ENCODE measurements at regions not wholly inside any gene's neighbourhood (a gene's known extent, or its start where the extent isn't known, plus 50 kb on each side); places are given as distances from the start of the nearest gene placed in this dataset.
A peak's percentile ranks its signal among the peaks of the same experiment; 100 is the strongest.
"Not testable (repeated sequence)": the region's sequence is repeated elsewhere in the genome, so short reads cannot be mapped to it uniquely, and the experiment has no call there.

- no peaks in the 10 kb centered on the region for H3K36me3 ChIP-seq (ENCODE audit: control insufficient read depth, insufficient read depth, low read length)
- no peak overlapping the region for H3K4me3 ChIP-seq (ENCODE audit: low read depth, low read length)
- no peaks in the 10 kb centered on the region for H3K27me3 ChIP-seq (ENCODE audit: control insufficient read depth, insufficient read depth, low read length)
- DNase-seq (ENCODE audit: low read depth) = no peak
- TF ChIP-seq CTCF (IDR thresholded peaks at IDR 0.05; ENCODE audit: insufficient read depth, low read length, poor library complexity, severe bottlenecking) = no peak
Measured at GRCh38 chr4:29079260-29079659, 1640.9 kb upstream of the PCDH7 start.

- no peaks in the 10 kb centered on the region for H3K27me3 ChIP-seq (ENCODE audit: control insufficient read depth, insufficient read depth, low read length)
- no peak for TF ChIP-seq CTCF (IDR thresholded peaks at IDR 0.05; ENCODE audit: insufficient read depth, low read length, poor library complexity, severe bottlenecking)
- H3K4me3 ChIP-seq (ENCODE audit: low read depth, low read length) = no peak overlapping the region
- no peak for DNase-seq (ENCODE audit: low read depth)
- no peaks in the 10 kb centered on the region for H3K36me3 ChIP-seq (ENCODE audit: control insufficient read depth, insufficient read depth, low read length)
Measured at GRCh38 chr4:29081234-29081955, 1638.8 kb upstream of the PCDH7 start.

- no peaks in the 10 kb centered on the region for H3K27me3 ChIP-seq (ENCODE audit: control insufficient read depth, insufficient read depth, low read length)
- no peak for TF ChIP-seq CTCF (IDR thresholded peaks at IDR 0.05; ENCODE audit: insufficient read depth, low read length, poor library complexity, severe bottlenecking)
- DNase-seq (ENCODE audit: low read depth) = no peak
- H3K4me3 ChIP-seq (ENCODE audit: low read depth, low read length) = no peak overlapping the region
- H3K36me3 ChIP-seq (ENCODE audit: control insufficient read depth, insufficient read depth, low read length) = no peaks in the 10 kb centered on the region
Measured at GRCh38 chr4:29082684-29083083, 1637.5 kb upstream of the PCDH7 start.

GRCh38 chr4:29085748-29086147 is 1634.4 kb upstream of the PCDH7 start:
- Histone ChIP-seq H3K36me3 (ENCODE audit: control insufficient read depth, insufficient read depth, low read length) (no peaks in the 10 kb centered on the region), H3K27me3 (ENCODE audit: control insufficient read depth, insufficient read depth, low read length) (no peaks in the 10 kb centered on the region), H3K4me3 (ENCODE audit: low read depth, low read length) (no peak overlapping the region)
- TF ChIP-seq CTCF (IDR thresholded peaks at IDR 0.05; ENCODE audit: insufficient read depth, low read length, poor library complexity, severe bottlenecking) = no peak
- DNase-seq (ENCODE audit: low read depth) = no peak

GRCh38 chr4:29104694-29105093 is 1615.5 kb upstream of the PCDH7 start:
- no peak overlapping the region for H3K4me3 ChIP-seq (ENCODE audit: low read depth, low read length)
- no peak for DNase-seq (ENCODE audit: low read depth)
- H3K27me3 ChIP-seq (ENCODE audit: control insufficient read depth, insufficient read depth, low read length) = no peaks in the 10 kb centered on the region
- H3K36me3 ChIP-seq (ENCODE audit: control insufficient read depth, insufficient read depth, low read length) = no peaks in the 10 kb centered on the region
- no peak for TF ChIP-seq CTCF (IDR thresholded peaks at IDR 0.05; ENCODE audit: insufficient read depth, low read length, poor library complexity, severe bottlenecking)

GRCh38 chr4:29113960-29114359 is 1606.2 kb upstream of the PCDH7 start:
- no peak for TF ChIP-seq CTCF (IDR thresholded peaks at IDR 0.05; ENCODE audit: insufficient read depth, low read length, poor library complexity, severe bottlenecking)
- no peaks in the 10 kb centered on the region for H3K27me3 ChIP-seq (ENCODE audit: control insufficient read depth, insufficient read depth, low read length)
- DNase-seq (ENCODE audit: low read depth) = no peak
- no peaks in the 10 kb centered on the region for H3K36me3 ChIP-seq (ENCODE audit: control insufficient read depth, insufficient read depth, low read length)
- H3K4me3 ChIP-seq (ENCODE audit: low read depth, low read length) = no peak overlapping the region

GRCh38 chr4:29117231-29117722 is 1602.9 kb upstream of the PCDH7 start:
- DNase-seq (ENCODE audit: low read depth); H3K27me3 ChIP-seq (ENCODE audit: control insufficient read depth, insufficient read depth, low read length); H3K36me3 ChIP-seq (ENCODE audit: control insufficient read depth, insufficient read depth, low read length): not testable (repeated sequence)
- H3K4me3 ChIP-seq (ENCODE audit: low read depth, low read length) = peak overlapping the region; percentile 7
